Spleen (tissue), 11 donors: ENCODE measurements at regions not wholly inside any gene's neighbourhood (a gene's known extent, or its start where the extent isn't known, plus 50 kb on each side); places are given as distances from the start of the nearest gene placed in this dataset.

Experiments
- DNase-seq: peaks from one replicate; pipeline ENCODE4 v3.0.0-alpha.2; 2020
- H3K27ac ChIP-seq, 8 donors: fragments of 200-600 bp; sonication (generic) in 7 of 8; 1 replicate in 4 of 8; 2 replicates in 4 of 8; pipeline versions ENCODE4 v1.5.0 to v1.8.0; 2016 to 2021; ENCODE audit warnings: inconsistent platforms in 4 of 8, mild to moderate bottlenecking in 4 of 8, moderate library complexity in 1 of 8
- H3K27me3 ChIP-seq, 7 donors: fragments of 200-600 bp; sonication (generic) in 6 of 7; replicated peaks in 1 of 7; 1 replicate in 4 of 7; 2 replicates in 3 of 7; pipeline versions ENCODE4 v1.5.0 to v1.8.0; 2016 to 2021; ENCODE audit warnings: inconsistent platforms in 3 of 7, mild to moderate bottlenecking in 1 of 7
- H3K36me3 ChIP-seq, 6 donors: fragments of 200-600 bp; sonication (generic) in 5 of 6; 1 replicate in 4 of 6; 2 replicates in 2 of 6; pipeline versions ENCODE4 v1.5.0 to v1.8.0; 2016 to 2021; ENCODE audit warnings: inconsistent platforms in 2 of 6
- H3K4me1 ChIP-seq, 6 donors: fragments of 200-600 bp; sonication (generic) in 5 of 6; 1 replicate in 3 of 6; 2 replicates in 3 of 6; pipeline versions ENCODE4 v1.5.0 to v1.8.0; 2016 to 2021; ENCODE audit warnings: inconsistent platforms in 3 of 6
- H3K4me3 ChIP-seq, 8 donors: fragments of 200-600 bp; sonication (generic) in 7 of 8; 1 replicate in 4 of 8; 2 replicates in 4 of 8; pipeline versions ENCODE4 v1.5.0 to v1.8.0; 2016 to 2021; ENCODE audit warnings: inconsistent platforms in 4 of 8, mild to moderate bottlenecking in 4 of 8, moderate library complexity in 2 of 8
- H3K9me3 ChIP-seq, 8 donors: fragments of 200-600 bp; sonication (generic) in 7 of 8; 1 replicate in 4 of 8; 2 replicates in 4 of 8; pipeline versions ENCODE4 v1.5.0 to v1.8.0; 2016 to 2021; ENCODE audit warnings: inconsistent platforms in 4 of 8
- CTCF ChIP-seq, 11 experiments: fragments of 200-600 bp in 7 of 11; fragments of 450-650 bp in 4 of 11; sonication (generic) in 4 of 11; IDR thresholded peaks in 8 of 11; conservative IDR thresholded peaks in 3 of 11; 1 replicate in 7 of 11; 2 replicates in 4 of 11; pipeline versions ENCODE4 v1.4.0 to v1.8.0; 2016 to 2021; ENCODE audit warnings: antibody characterized with exemption in 11 of 11, inconsistent platforms in 4 of 11, mild to moderate bottlenecking in 1 of 11
- POLR2A ChIP-seq, 3 donors: fragments of 450-650 bp; IDR thresholded peaks; one replicate each; pipeline ENCODE4 v1.5.1; 2017; ENCODE audit warnings: antibody characterized with exemption in 3 of 3, mild to moderate bottlenecking in 1 of 3
- POLR2AphosphoS5 ChIP-seq, 3 donors: sonication (generic); formaldehyde crosslinking; IDR thresholded peaks; one replicate each; pipeline ENCODE4 v1.5.1; 2017; ENCODE audit warnings: antibody characterized with exemption in 3 of 3
- WGBS, 5 donors: extraction: QIAGEN DNeasy Blood & Tissue Kit in 3 of 5; methylation state at CpG; one replicate each; pipeline versions ENCODE4 v1.1.5 to v1.1.7; 2013 to 2018; 5-methylcytosine and 5-hydroxymethylcytosine counted together
- intact Hi-C: fragments of 100-400 bp; cut with DNase I; formaldehyde crosslinking; loops from one replicate; pipeline ENCODE4 v1.15.0; 2023; ENCODE audit warnings: low total_unique reads
- donor health status: healthy with polysubstance abuse.
- donor health status: DM: no; HTN: no; CAD: no; lungs with moderate emphysema.
- donor health status: DM: no; HTN: no; CAD: no.
- donor health status: Bipolar disorder and iron deficiency.
- donor health status: healthy.
- donor health status: DM: no; HTN: no; CAD: no.
- donor health status: DM: yes; HTN: yes; CAD: no.

GRCh38 chr2:4840791-4841190 is 851.4 kb upstream of the SOX11 start:
- no peaks in the 10 kb centered on the region for H3K27me3 ChIP-seq
- H3K9me3 ChIP-seq, result peaks cover 0 to 40% (median 0%) of the 10 kb centered on the region in 8 donors
- no peak overlapping the region for H3K4me3 ChIP-seq
- no peak for DNase-seq
- TF ChIP-seq CTCF (IDR thresholded peaks at IDR 0.05 in 8 of 11, conservative IDR thresholded peaks at IDR 0.05 in 3 of 11) (no peak), POLR2AphosphoS5 (IDR thresholded peaks at IDR 0.05) (no peak), POLR2A (IDR thresholded peaks at IDR 0.05) (no peak)
- intact Hi-C loops, result no loop called here
- WGBS, 5 donors, result 58 to 67% (median 60%) methylated on average over 2 of the region's 2 CpGs
- no peaks in the 10 kb centered on the region for H3K36me3 ChIP-seq
- no peaks in the 10 kb centered on the region for H3K4me1 ChIP-seq
- no peak overlapping the region for H3K27ac ChIP-seq

- Histone ChIP-seq H3K9me3 (peaks cover 0 to 16% (median 2%) of the 10 kb centered on the region in 8 donors), H3K36me3 (no peaks in the 10 kb centered on the region), H3K27me3 (no peaks in the 10 kb centered on the region), H3K27ac (no peak overlapping the region), H3K4me1 (no peaks in the 10 kb centered on the region), H3K4me3 (no peak overlapping the region)
- WGBS, 5 donors, result 43 to 71% (median 58%) methylated on average over 6 of the region's 6 CpGs
- no peak for DNase-seq
- intact Hi-C loops, result no loop called here
- no peak for TF ChIP-seq POLR2AphosphoS5 (IDR thresholded peaks at IDR 0.05)
- TF ChIP-seq CTCF (IDR thresholded peaks at IDR 0.05 in 8 of 11, conservative IDR thresholded peaks at IDR 0.05 in 3 of 11), result no peak
- TF ChIP-seq POLR2A (IDR thresholded peaks at IDR 0.05), result no peak
Measured at GRCh38 chr2:4844881-4845280, 847.3 kb upstream of the SOX11 start.

DNA sequence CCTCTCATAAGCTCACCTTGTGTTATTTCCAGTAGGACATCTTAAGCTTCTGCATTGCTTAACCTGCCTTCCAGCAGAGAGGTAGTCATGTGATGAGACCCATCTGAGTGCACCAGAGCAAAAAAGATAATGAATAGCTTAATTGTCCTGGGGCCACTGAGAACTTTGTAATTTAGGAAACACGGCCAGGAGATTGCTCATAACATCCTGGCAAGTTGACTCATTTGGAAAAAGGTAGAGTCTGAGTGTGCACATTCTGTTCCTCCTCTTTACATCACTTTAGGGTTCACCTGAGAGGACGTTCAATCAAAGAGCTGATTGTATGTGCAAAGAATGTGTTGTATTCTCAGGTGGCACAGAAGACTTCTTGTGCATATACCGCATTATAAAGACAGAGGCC is 830.2 kb upstream of the SOX11 start:
- H3K36me3 ChIP-seq, result no peaks in the 10 kb centered on the region
- H3K4me1 ChIP-seq, result no peaks in the 10 kb centered on the region
- 63 to 89% (median 80%) methylated on average over 3 of the region's 3 CpGs for whole genome bisulfite sequencing, 5 donors
- H3K9me3 ChIP-seq, result peaks cover 0 to 4% (median 0%) of the 10 kb centered on the region in 8 donors
- no peak overlapping the region for H3K27ac ChIP-seq
- TF ChIP-seq CTCF (IDR thresholded peaks at IDR 0.05 in 8 of 11, conservative IDR thresholded peaks at IDR 0.05 in 3 of 11) (no peak), POLR2AphosphoS5 (IDR thresholded peaks at IDR 0.05) (no peak), POLR2A (IDR thresholded peaks at IDR 0.05) (no peak)
- no peaks in the 10 kb centered on the region for H3K27me3 ChIP-seq
- intact Hi-C loops, result no loop called here
- H3K4me3 ChIP-seq, result no peak overlapping the region
- DNase-seq, result no peak

- H3K27ac ChIP-seq, result no peak overlapping the region
- H3K27me3 ChIP-seq, result no peaks in the 10 kb centered on the region
Measured at GRCh38 chr2:4866198-4866597, 826.0 kb upstream of the SOX11 start.

More at GRCh38 chr2:4866198-4866597, 826.0 kb upstream of the SOX11 start:
- H3K36me3 ChIP-seq, result no peaks in the 10 kb centered on the region
- DNase-seq, result no peak
- no peak overlapping the region for H3K4me3 ChIP-seq
- WGBS, 5 donors, result 82 to 95% (median 89%) methylated on average over 4 of the region's 4 CpGs
- peaks cover 0 to 3% (median 0%) of the 10 kb centered on the region in 8 donors for H3K9me3 ChIP-seq
- intact Hi-C loops, result no loop called here
- no peak for TF ChIP-seq POLR2A (IDR thresholded peaks at IDR 0.05)
- TF ChIP-seq CTCF (IDR thresholded peaks at IDR 0.05 in 8 of 11, conservative IDR thresholded peaks at IDR 0.05 in 3 of 11), result no peak
- no peak for TF ChIP-seq POLR2AphosphoS5 (IDR thresholded peaks at IDR 0.05)
- H3K4me1 ChIP-seq, result no peaks in the 10 kb centered on the region
